Ishikawa (cell line): ENCODE measurements at regions not wholly inside any gene's neighbourhood (a gene's known extent, or its start where the extent isn't known, plus 50 kb on each side); places are given as distances from the start of the nearest gene placed in this dataset.

ENCODE experiments used
- CEBPB ChIP-seq: IDR thresholded peaks from 2 replicates; pipeline ENCODE4 v1.6.1; 2012
- EP300 ChIP-seq: IDR thresholded peaks from 2 replicates; pipeline ENCODE4 v1.6.1; 2012; ENCODE audit warnings: borderline replicate concordance
- NFIC ChIP-seq: IDR thresholded peaks from 2 replicates; pipeline ENCODE4 v1.6.1; 2012
- RAD21 ChIP-seq: IDR thresholded peaks from 2 replicates; pipeline ENCODE4 v1.6.1; 2012; ENCODE audit warnings: low read depth
- TAF1 ChIP-seq: IDR thresholded peaks from 2 replicates; pipeline ENCODE4 v1.6.1; 2012; ENCODE audit warnings: low read depth, mild to moderate bottlenecking
- TCF12 ChIP-seq: IDR thresholded peaks from 2 replicates; pipeline ENCODE4 v1.6.1; 2012; ENCODE audit warnings: low read depth
- TEAD4 ChIP-seq: IDR thresholded peaks from 2 replicates; pipeline ENCODE4 v1.6.1; 2012
- YY1 ChIP-seq: IDR thresholded peaks from 2 replicates; pipeline ENCODE4 v1.6.1; 2012; ENCODE audit warnings: low read depth
- TF ChIP-seq, protein P1 (sequence below): IDR thresholded peaks from 2 replicates; pipeline ENCODE4 v1.6.1; 2012; ENCODE audit warnings: low read depth, mild to moderate bottlenecking

DNA sequence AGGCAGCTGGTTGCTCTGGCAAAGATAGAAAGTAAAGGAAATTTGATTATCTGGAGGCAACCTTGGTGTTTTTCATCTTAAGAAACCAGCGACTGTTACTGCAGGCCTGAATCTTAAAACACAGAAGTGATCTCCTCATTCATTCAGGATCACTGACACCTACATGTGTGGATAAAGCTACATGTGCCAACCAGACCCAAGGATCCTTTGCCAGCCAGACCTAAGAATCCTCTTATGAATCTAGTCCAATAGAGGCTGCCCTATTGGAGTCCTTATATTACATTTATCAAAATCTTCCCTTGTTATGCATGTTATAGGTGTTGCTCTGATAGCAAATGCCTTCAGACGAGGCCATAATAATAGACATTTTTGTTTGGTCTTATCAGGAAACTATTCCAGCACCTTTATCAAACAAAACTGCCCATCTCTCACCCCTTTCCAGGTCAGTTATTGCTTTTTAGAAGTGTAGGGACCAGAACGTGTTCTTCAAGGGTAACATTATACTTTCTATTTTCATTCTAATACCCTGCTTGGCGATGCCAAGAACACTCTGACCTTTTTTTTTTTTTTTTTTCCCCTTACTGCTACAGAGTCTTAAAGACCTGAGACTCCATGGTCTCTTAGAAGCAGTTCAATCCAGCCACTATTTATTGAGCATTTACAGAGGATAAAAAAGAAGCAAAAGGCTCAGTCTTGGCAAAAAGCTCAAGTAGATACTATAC, 175.5 kb upstream of the PTBP2 start:
- TF ChIP-seq CEBPB (no peak), TAF1 (no peak), NFIC (no peak), RAD21 (no peak), YY1 (no peak), TEAD4 (no peak), TCF12 (no peak), EP300 (no peak)
- TF ChIP-seq, protein P1, sequence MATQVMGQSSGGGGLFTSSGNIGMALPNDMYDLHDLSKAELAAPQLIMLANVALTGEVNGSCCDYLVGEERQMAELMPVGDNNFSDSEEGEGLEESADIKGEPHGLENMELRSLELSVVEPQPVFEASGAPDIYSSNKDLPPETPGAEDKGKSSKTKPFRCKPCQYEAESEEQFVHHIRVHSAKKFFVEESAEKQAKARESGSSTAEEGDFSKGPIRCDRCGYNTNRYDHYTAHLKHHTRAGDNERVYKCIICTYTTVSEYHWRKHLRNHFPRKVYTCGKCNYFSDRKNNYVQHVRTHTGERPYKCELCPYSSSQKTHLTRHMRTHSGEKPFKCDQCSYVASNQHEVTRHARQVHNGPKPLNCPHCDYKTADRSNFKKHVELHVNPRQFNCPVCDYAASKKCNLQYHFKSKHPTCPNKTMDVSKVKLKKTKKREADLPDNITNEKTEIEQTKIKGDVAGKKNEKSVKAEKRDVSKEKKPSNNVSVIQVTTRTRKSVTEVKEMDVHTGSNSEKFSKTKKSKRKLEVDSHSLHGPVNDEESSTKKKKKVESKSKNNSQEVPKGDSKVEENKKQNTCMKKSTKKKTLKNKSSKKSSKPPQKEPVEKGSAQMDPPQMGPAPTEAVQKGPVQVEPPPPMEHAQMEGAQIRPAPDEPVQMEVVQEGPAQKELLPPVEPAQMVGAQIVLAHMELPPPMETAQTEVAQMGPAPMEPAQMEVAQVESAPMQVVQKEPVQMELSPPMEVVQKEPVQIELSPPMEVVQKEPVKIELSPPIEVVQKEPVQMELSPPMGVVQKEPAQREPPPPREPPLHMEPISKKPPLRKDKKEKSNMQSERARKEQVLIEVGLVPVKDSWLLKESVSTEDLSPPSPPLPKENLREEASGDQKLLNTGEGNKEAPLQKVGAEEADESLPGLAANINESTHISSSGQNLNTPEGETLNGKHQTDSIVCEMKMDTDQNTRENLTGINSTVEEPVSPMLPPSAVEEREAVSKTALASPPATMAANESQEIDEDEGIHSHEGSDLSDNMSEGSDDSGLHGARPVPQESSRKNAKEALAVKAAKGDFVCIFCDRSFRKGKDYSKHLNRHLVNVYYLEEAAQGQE = no peak
